ENCODE measurements at regions not wholly inside any gene's neighbourhood (a gene's known extent, or its start where the extent isn't known, plus 50 kb on each side); places are given as distances from the start of the nearest gene placed in this dataset.

GRCh38 chr12:84375449-84376170 is 537.0 kb downstream of the SLC6A15 start:
- no peak for TF ChIP-seq CTCF (IDR thresholded peaks at IDR 0.05; ENCODE audit: insufficient read depth, low read depth, low read length)
- no peak for TF ChIP-seq EZH2 (IDR thresholded peaks at IDR 0.05; ENCODE audit: insufficient read depth, low read length)

Measured in astrocyte (in vitro differentiated cells and primary cell).